ENCODE measurements at regions not wholly inside any gene's neighbourhood (a gene's known extent, or its start where the extent isn't known, plus 50 kb on each side); places are given as distances from the start of the nearest gene placed in this dataset.

GRCh38 chr4:15318621-15319348 lies 109.0 kb upstream of the C1QTNF7 start:
- TF ChIP-seq CTCF (IDR thresholded peaks at IDR 0.05; ENCODE audit: control extremely low read depth, extremely low read depth) = no peak
- Histone ChIP-seq H3K4me1 (ENCODE audit: control insufficient read depth in 5 of 5, insufficient read depth in 5 of 5, low read length in 5 of 5) (no peaks in the 10 kb centered on the region), H3K27ac (ENCODE audit: low read depth in 1 of 2, low read length in 1 of 2) (no peak overlapping the region), H3K36me3 (ENCODE audit: control insufficient read depth in 4 of 4, insufficient read depth in 4 of 4, low read length in 4 of 4) (no peaks in the 10 kb centered on the region), H3K9ac (ENCODE audit: insufficient read depth in 1 of 2, low read length in 2 of 2) (no peak overlapping the region), H3K27me3 (ENCODE audit: control insufficient read depth in 3 of 3, insufficient read depth in 3 of 3, low read length in 2 of 3) (no peaks in the 10 kb centered on the region), H3K9me3 (ENCODE audit: control insufficient read depth in 4 of 4, insufficient read depth in 3 of 4, low read length in 3 of 4) (no peaks in the 10 kb centered on the region), H3K4me3 (no peak overlapping the region)
- 76 to 83% methylated on average over 4 of the region's 4 CpGs for WGBS, 2 donors
- ATAC-seq (ENCODE audit: insufficient read depth, low FRiP score) (no peak), DNase-seq (no peak)

GRCh38 chr4:15320121-15320678 lies 107.6 kb upstream of the C1QTNF7 start:
- ATAC-seq (ENCODE audit: insufficient read depth, low FRiP score) = no peak
- no peak for TF ChIP-seq CTCF (IDR thresholded peaks at IDR 0.05; ENCODE audit: control extremely low read depth, extremely low read depth)
- H3K4me3 ChIP-seq = no peak overlapping the region

GRCh38 chr4:15322006-15322405 lies 105.8 kb upstream of the C1QTNF7 start:
- H3K9me3 ChIP-seq (ENCODE audit: control insufficient read depth in 4 of 4, insufficient read depth in 3 of 4, low read length in 3 of 4) = peaks cover 0 to 5% (median 0%) of the 10 kb centered on the region in 4 donors
- DNase-seq = no peak
- TF ChIP-seq CTCF (IDR thresholded peaks at IDR 0.05; ENCODE audit: control extremely low read depth, extremely low read depth) = no peak
- no peak overlapping the region for H3K9ac ChIP-seq (ENCODE audit: insufficient read depth in 1 of 2, low read length in 2 of 2)
- ATAC-seq (ENCODE audit: insufficient read depth, low FRiP score) = no peak
- H3K27me3 ChIP-seq (ENCODE audit: control insufficient read depth in 3 of 3, insufficient read depth in 3 of 3, low read length in 2 of 3) = no peaks in the 10 kb centered on the region
- H3K36me3 ChIP-seq (ENCODE audit: control insufficient read depth in 4 of 4, insufficient read depth in 4 of 4, low read length in 4 of 4) = no peaks in the 10 kb centered on the region
- H3K27ac ChIP-seq (ENCODE audit: low read depth in 1 of 2, low read length in 1 of 2) = no peak overlapping the region
- 49 to 53% methylated on average over 3 of the region's 3 CpGs for WGBS, 2 donors
- no peaks in the 10 kb centered on the region for H3K4me1 ChIP-seq (ENCODE audit: control insufficient read depth in 5 of 5, insufficient read depth in 5 of 5, low read length in 5 of 5)
- no peak overlapping the region for H3K4me3 ChIP-seq

More at GRCh38 chr4:15320121-15320678, 107.6 kb upstream of the C1QTNF7 start:
- Histone ChIP-seq H3K36me3 (ENCODE audit: control insufficient read depth in 4 of 4, insufficient read depth in 4 of 4, low read length in 4 of 4) (no peaks in the 10 kb centered on the region), H3K9me3 (ENCODE audit: control insufficient read depth in 4 of 4, insufficient read depth in 3 of 4, low read length in 3 of 4) (no peaks in the 10 kb centered on the region), H3K27me3 (ENCODE audit: control insufficient read depth in 3 of 3, insufficient read depth in 3 of 3, low read length in 2 of 3) (no peaks in the 10 kb centered on the region), H3K4me1 (ENCODE audit: control insufficient read depth in 5 of 5, insufficient read depth in 5 of 5, low read length in 5 of 5) (no peaks in the 10 kb centered on the region), H3K9ac (ENCODE audit: insufficient read depth in 1 of 2, low read length in 2 of 2) (no peak overlapping the region), H3K27ac (ENCODE audit: low read depth in 1 of 2, low read length in 1 of 2) (no peak overlapping the region)
- no peak for DNase-seq
- 63 to 83% methylated on average over 1 of the region's 1 CpG for WGBS, 2 donors

All from lung (tissue), 11 donors.